ENCODE measurements at regions not wholly inside any gene's neighbourhood (a gene's known extent, or its start where the extent isn't known, plus 50 kb on each side); places are given as distances from the start of the nearest gene placed in this dataset.

GRCh38 chr4:89497517-89498308 is 190.1 kb upstream of the GPRIN3 start:
- no peak for TF ChIP-seq CTCF (IDR thresholded peaks at IDR 0.05)
- TF ChIP-seq POLR2A (IDR thresholded peaks at IDR 0.05) = no peak
